NCI-H2227 treated with DMSO at 0.1 percent for 48 hours (cell line): ENCODE measurements at regions not wholly inside any gene's neighbourhood (a gene's known extent, or its start where the extent isn't known, plus 50 kb on each side); places are given as distances from the start of the nearest gene placed in this dataset.
"Not testable (repeated sequence)": the region's sequence is repeated elsewhere in the genome, so short reads cannot be mapped to it uniquely, and the experiment has no call there.

ENCODE experiments used
- DNase-seq: peaks from one replicate; lab custom pipeline; 2025; lab: John Stamatoyannopoulos, UW

GRCh38 chrX:114272096-114272686, 311.7 kb upstream of the HTR2C start:
- DNase-seq, result no peak

GRCh38 chrX:114270371-114270770, 313.5 kb upstream of the HTR2C start:
- DNase-seq, result not testable (repeated sequence)

DNA sequence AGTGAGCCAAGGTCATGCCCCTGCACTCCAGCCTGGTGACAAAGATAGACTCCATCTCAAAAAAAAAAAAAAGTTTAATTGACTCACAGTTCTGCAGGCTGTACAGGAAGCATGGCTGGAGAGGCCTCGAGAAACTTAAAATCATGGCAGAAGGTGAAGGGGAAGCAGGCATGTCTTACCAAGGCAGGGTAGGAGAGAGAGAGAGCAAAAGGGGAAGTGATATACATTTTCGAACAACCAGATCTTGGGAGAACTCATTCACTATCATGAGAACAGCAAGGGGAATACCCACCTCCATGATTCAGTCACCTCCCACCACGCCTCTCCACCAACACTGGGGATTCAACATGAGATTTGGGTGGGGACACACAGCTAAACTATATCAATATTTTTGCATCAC, 315.2 kb upstream of the HTR2C start:
- no peak for DNase-seq

DNA sequence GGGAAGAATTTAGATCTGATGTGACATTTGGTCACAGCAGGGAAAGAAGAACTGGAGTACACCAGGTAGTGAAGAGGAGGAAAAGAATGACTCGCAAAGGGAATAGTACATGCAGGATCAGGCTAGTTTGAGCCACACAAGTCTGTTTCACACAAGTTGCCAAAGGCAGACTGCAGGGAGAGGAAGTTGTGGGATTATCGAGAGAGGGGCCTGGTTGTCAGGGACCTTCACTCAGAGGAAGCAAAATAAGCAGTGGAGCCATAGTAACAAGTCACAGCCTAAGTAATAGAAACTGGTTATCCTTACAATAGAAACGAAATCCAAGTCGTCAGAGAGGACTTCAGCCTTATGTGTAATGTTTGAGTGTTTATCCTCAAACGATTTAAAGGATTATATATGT, 316.7 kb upstream of the HTR2C start:
- no peak for DNase-seq

DNA sequence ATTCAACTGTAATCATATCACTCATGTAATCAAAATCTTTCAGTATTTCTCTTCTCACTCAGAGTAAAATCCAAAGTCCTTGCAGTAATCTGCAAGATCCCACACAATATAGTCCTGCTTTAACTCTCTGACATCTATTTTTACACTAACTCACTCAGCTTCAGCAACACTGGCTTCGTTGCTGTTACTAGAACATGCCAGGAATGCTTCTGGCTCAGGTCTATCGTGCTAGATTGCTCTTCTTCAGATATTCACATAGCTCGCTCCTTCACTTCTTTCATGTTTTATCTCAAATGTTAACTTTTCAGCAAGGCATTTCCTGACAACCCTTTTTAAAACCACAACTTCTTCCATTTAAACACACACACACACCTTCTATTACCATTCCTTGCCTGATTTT, 331.7 kb upstream of the HTR2C start:
- no peak for DNase-seq

- no peak for DNase-seq
These were observed 332.3 kb upstream of the HTR2C start for GRCh38 chrX:114251575-114251974.

DNA sequence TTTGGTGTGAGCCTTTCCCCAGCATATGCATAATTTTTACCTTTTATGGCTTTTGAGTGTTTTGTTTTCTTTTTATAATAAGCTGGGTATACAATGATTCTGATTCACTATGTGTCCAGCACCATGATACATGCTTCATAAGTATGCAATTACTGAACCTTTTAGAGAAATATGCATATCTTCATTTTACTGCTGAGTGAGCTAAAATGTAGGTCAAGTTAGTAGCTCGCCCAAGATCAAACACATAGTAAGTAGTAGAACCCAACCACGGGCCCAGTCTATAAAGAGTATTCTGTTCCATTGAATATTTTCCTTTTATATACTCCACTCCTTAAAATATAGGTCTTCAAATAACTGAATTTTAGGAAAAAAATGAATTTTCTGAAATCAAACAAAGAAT, 362.4 kb upstream of the HTR2C start:
- DNase-seq, result no peak

- DNase-seq, result no peak
These were observed 373.0 kb upstream of the HTR2C start for GRCh38 chrX:114210879-114211278.

DNA sequence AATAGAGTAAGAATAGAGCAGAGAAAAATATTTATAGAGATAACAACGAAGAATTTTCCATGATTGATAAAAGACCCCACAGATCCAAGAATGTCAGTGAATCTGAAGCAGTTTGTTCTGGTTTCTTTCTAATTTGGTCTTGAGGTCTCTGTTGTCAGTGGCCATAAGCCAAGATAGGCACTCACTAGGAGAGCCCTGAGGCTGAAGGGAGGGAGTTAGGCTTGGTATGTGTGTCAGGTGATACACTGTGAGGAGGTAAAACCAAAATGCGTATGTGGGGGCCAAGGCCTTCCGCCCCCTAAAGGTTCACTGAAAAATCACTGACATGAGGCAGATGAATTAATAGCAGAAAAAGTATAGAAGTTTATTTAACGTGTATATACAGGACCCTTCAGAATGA, 382.3 kb upstream of the HTR2C start:
- DNase-seq, result no peak

GRCh38 chrX:114181195-114181594, 402.7 kb upstream of the HTR2C start:
- no peak for DNase-seq

DNA sequence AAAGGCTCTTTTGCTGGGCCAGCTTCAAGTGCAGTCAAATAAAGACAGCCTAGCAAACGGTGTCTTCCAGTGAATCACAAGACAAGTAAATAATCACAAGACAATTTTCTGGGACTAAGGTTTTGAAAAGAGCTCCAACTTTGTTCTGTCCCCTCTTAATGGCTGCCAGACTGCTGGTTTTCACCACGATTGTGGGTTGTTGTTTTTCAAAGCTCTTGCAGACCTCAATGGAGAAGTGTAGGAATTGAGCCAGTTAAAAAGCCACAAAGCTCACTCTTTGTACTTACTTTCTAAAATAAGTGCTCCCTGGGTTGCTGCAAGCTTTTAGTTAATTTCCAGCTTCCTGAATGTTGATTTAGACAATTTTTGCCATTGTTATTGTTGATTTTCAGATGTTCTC, 405.8 kb upstream of the HTR2C start:
- DNase-seq, result no peak

DNA sequence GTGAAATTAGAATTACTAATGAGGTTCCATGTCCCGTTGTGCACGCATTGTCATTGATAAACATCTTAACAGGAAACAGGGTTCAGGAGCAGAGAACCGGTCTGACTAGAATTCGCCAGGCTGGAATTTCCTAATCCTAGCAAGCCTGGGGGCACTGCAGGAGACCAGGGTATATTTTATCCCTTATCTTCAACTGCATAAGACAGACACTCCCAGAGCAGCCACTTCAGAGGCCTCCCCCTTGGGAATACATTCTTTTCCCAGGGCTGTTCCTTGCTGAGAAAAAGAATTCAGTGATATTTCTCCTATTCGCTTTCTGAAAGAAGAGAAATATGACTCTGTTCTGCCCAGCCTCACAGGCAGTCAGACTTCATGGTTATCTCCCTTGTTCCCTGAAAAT, 416.6 kb upstream of the HTR2C start:
- not testable (repeated sequence) for DNase-seq

DNA sequence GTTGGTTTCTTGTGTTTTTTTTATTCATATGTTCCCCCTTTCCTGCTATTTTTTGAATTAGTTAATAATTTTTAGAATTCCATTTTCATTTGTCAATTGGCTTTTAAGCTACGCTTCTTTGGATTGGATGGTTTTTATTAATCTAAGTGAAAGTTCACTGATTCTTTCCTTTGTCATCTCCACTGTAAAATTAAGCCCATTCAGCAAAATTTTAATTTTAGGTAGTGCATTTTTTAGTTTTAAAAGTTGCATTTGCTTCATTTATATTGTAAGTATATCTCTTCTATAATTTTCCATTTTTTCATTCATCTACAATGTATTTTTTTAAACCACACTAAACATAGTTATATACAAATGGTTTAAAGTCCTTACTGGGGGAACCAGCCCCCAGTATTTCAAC, 417.3 kb upstream of the HTR2C start:
- DNase-seq, result no peak

DNA sequence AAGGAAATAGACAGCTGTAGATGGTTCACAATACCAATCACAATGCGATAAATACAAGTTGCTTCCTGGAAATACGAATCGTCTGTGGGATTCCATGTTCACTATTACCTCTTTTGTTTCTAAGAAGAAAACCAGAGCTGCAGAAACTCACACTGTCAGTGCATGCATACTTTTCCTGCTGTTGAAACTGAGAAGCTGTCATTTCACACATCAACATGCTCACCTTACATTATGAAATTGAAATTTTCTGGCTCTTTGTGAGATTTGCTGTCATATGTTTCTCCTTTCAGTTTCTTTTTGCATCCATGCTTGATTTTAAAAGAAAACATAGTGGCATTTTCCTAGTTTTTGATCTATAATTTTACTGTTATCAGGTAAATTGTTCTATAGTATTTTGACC, 418.3 kb upstream of the HTR2C start:
- no peak for DNase-seq

DNA sequence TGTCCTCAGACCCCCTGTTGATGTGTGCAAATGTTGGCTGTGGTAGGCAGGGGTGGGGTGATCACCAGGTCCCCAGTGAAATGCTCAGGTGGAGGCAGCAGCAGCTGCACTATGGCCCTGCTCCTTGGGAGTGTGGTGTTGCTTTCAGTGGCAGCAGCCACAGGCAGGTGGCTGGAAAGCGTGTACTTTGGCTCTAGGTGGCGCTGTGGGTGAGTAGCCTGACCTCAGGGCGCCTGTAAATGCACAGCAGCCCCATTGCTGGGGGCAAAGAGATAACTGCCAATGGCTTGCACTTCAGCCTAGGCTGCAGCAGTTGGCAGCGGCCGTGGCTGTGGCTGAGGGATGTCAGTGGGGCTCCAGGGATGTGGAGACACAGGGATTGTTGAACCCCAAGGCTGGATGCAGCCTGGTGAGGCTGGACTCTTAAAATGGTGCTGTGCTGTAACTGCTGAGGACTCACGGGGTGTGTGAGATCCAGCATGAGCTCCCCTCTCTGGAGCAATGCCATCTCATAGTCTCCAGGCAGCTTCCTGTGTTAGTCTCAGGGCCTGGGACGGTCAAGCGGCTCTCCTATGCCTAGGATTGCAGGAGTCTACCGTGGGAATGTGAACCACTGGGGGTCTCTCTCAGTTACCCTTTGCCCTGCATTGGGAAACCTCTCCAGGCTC, 421.7 kb upstream of the HTR2C start:
- DNase-seq, result no peak

GRCh38 chrX:114152801-114153200, 431.1 kb upstream of the HTR2C start:
- DNase-seq, result no peak

GRCh38 chrX:114152130-114152529, 431.8 kb upstream of the HTR2C start:
- DNase-seq, result no peak

DNA sequence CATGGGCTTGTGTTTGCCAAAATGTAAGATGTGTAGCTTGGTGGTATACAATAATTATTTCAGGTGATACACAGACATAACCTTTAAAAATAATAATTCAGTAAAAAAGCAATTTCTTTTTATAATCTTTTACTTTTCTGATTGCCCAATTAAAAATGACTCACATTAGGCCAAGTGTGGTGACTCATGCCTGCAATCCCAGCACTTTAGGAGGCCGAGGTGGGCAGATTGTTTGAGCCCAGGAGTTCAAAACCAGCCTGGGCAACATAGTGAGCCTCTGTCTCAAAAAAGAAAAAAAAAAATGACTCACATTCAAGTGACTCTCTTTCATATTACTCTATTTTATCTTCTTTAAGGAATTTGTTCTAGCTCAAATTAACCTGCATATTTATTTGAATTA, 449.4 kb upstream of the HTR2C start:
- no peak for DNase-seq

GRCh38 chrX:114127411-114128025, 456.4 kb upstream of the HTR2C start:
- DNase-seq, result no peak

- DNase-seq, result no peak
These were observed 456.9 kb upstream of the HTR2C start for GRCh38 chrX:114127005-114127404.

GRCh38 chrX:114101081-114101480, 482.8 kb upstream of the HTR2C start:
- DNase-seq, result no peak

DNA sequence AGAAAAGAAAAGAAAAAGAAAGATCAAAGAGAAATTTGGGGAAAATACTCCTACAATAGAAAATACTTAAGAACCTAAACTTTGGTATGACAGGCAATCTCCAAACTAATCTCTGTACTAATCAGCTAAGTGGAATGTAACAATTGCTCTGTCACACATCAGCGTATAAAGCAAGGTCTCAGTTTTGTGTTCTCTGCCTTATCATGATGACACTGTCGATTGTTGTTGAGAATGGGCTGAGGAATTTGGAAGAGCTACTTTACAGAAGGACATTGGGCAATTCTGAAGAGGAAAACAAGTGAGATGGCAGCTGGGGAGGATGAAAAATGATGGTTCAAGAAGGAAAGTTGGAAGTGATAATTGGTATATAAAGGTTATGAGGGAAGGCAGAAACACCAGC, 486.0 kb upstream of the HTR2C start:
- DNase-seq, result no peak

DNA sequence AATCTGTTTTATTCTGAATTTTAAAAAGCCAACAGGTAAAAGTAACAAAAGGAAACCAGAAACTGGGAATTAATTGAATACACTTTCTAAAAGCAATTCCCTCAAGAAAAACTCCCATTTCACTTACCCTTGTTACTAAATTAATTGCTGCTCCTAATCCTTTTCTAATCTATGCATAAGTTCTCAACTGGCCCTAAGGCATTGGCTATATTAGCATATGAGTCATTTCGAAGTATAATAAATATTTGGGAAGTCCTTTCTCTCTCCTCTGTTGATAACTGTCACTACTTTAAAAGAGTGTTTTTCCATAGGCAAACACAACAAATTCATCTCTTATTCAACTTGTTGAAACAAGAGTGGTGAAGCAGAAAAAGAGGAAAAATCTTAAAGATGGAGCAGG, 486.5 kb upstream of the HTR2C start:
- DNase-seq, result no peak

DNA sequence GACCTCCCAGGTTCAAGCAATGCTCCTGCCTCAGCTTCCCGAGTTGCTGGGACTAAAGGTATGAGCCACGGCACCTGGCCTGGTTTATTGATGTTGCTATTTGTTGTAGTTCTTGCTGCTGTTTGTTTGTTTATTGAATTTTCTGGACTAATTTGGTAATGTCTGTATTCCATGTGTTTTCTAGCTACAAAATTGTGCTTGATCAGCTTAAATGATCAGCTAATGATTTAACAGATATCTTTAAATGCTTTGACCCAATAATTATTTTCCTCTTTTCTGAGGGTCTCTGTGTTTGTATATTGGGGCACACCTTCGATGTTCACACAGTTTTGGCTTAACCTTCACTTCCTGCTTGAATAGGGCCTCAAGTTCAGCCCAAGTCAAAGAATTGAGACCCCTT, 488.1 kb upstream of the HTR2C start:
- no peak for DNase-seq
